ENCODE measurements at regions not wholly inside any gene's neighbourhood (a gene's known extent, or its start where the extent isn't known, plus 50 kb on each side); places are given as distances from the start of the nearest gene placed in this dataset.

DNA sequence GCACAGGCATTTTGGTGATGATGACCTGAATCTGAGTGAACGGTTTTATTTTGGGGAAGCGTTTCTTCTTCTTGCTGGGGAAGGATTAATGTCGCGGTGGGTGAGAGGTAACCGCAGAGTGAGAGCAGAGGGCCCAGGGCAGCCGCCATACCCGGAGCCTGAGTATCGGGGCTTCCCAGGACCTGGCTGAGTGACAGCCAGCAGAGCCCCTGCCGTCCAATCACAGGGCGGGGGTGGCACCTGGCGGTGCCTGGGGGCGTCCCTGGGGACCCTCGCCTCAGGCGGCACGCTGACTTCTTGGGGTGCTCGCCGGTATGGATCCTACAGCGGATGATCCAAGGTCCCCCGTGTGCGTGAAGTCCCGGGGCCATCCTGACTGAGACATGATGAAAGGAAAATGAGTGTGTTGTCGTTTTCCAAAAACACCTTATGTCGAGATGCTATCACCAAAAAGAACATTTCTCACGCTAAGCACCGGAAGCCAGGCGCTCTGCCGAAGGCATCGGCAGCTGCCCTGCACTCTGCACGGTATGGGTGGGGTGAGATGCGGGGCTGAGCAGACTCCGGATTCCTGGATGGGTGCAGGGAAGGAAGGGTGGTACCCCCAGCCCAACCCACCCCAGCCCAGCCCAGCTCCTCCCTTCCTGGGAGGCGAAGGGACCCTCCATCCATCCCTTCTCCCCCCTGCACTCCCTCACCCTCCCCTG is 227.9 kb upstream of the SHH start:
- Histone ChIP-seq H2AK9ac (replicated peaks; ENCODE audit: low read depth, low read length, poor library complexity) (no peak overlapping the region), H2AFZ (replicated peaks; ENCODE audit: low read length, poor library complexity) (no peak overlapping the region), H4K8ac (ENCODE audit: low read depth in 2 of 2, low read length in 2 of 2) (no peak overlapping the region), H2BK15ac (ENCODE audit: low read depth, low read length) (no peak overlapping the region), H4K91ac (ENCODE audit: insufficient read depth, low read depth, low read length) (no peak overlapping the region), H3K27ac (ENCODE audit: insufficient read depth, low read length) (no peak overlapping the region), H2BK20ac (ENCODE audit: low read depth, low read length) (no peak overlapping the region), H3K14ac (replicated peaks; ENCODE audit: low read depth, low read length) (no peak overlapping the region), H4K20me1 (ENCODE audit: insufficient read depth, low read length) (no peaks in the 10 kb centered on the region), H3K9me1 (ENCODE audit: insufficient read depth, low read length) (no peaks in the 10 kb centered on the region), H3K4me1 (ENCODE audit: control insufficient read depth, insufficient read depth, low read length) (no peaks in the 10 kb centered on the region), H3K4me3 (ENCODE audit: insufficient read depth, low read depth, low read length) (no peak overlapping the region), H3K9ac (ENCODE audit: low read depth, low read length) (no peak overlapping the region), H2AK5ac (ENCODE audit: low read depth, low read length) (no peak overlapping the region), H2BK5ac (ENCODE audit: low read depth, low read length, poor library complexity, severe bottlenecking) (no peak overlapping the region), H3K9me3 (ENCODE audit: control insufficient read depth, insufficient read depth, low read length) (peaks cover 35% of the 10 kb centered on the region), H3K79me1 (ENCODE audit: low read depth in 1 of 2, low read length in 2 of 2) (no peaks in the 10 kb centered on the region), H3K4ac (ENCODE audit: low read depth, low read length) (no peak overlapping the region), H3K23ac (ENCODE audit: low read depth, low read length) (no peak overlapping the region), H3K36me3 (ENCODE audit: control insufficient read depth, insufficient read depth, low read length) (no peaks in the 10 kb centered on the region), H3K18ac (ENCODE audit: low read depth, low read length) (no peak overlapping the region), H4K5ac (ENCODE audit: low read depth, low read length) (no peak overlapping the region), H3K4me2 (ENCODE audit: low read depth, low read length) (no peak overlapping the region), H3K56ac (ENCODE audit: extremely low read depth, insufficient read depth, low read length) (no peak overlapping the region), H3K27me3 (ENCODE audit: control insufficient read depth, insufficient read depth, low read length) (no peaks in the 10 kb centered on the region), H2BK120ac (ENCODE audit: low read depth, low read length) (no peak overlapping the region)
- dilution Hi-C loops (cut with HindIII; ENCODE audit: low sequenced_read_pairs, unreplicated experiment): no loop called here
- POLR2A ChIA-PET (ENCODE audit: unreplicated experiment): no interaction called here
- intact Hi-C loops (cut with micrococcal nuclease): no loop called here
- ATAC-seq (ENCODE audit: low read depth) (no peak), DNase-seq (no peak)
- no TSS peak for BruUV-seq (replicated peaks)
- 40% methylated on average over 1 of the region's 32 CpGs; no CpG with 5 or more reads in 1 of the 2 experiments for WGBS, 2 experiments (ENCODE audit: extremely low coverage in 2 of 2, insufficient read length in 1 of 2)
- TF ChIP-seq RAD21 (IDR thresholded peaks at IDR 0.05; ENCODE audit: low read length) (no peak), USF2 (IDR thresholded peaks at IDR 0.05; ENCODE audit: low read depth, low read length) (no peak), SMC3 (IDR thresholded peaks at IDR 0.05; ENCODE audit: low read depth, low read length) (no peak), RCOR1 (IDR thresholded peaks at IDR 0.05; ENCODE audit: insufficient replicate concordance, low read length) (no peak)
- TF ChIP-seq, protein P1, sequence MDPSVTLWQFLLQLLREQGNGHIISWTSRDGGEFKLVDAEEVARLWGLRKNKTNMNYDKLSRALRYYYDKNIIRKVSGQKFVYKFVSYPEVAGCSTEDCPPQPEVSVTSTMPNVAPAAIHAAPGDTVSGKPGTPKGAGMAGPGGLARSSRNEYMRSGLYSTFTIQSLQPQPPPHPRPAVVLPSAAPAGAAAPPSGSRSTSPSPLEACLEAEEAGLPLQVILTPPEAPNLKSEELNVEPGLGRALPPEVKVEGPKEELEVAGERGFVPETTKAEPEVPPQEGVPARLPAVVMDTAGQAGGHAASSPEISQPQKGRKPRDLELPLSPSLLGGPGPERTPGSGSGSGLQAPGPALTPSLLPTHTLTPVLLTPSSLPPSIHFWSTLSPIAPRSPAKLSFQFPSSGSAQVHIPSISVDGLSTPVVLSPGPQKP (IDR thresholded peaks at IDR 0.05; ENCODE audit: borderline replicate concordance, low read depth, low read length): no peak
- in situ Hi-C loops (cut with MboI; ENCODE audit: low sequenced_read_pairs): no loop called here
- CTCF ChIA-PET: no interaction called here
